Stomach (tissue), 4 donors: ENCODE measurements at regions not wholly inside any gene's neighbourhood (a gene's known extent, or its start where the extent isn't known, plus 50 kb on each side); places are given as distances from the start of the nearest gene placed in this dataset.

Source experiments
- CTCF ChIP-seq, 7 experiments: fragments of 450-650 bp in 4 of 7; fragments of 200-600 bp in 3 of 7; sonication (generic) in 3 of 7; IDR thresholded peaks; one replicate each; pipeline ENCODE4 v1.5.1; 2016 to 2019; ENCODE audit warnings: antibody characterized with exemption in 7 of 7, control low read depth in 2 of 7, mild to moderate bottlenecking in 1 of 7
- EP300 ChIP-seq: sonication (generic); formaldehyde crosslinking; IDR thresholded peaks from one replicate; pipeline ENCODE4 v1.6.1; 2017; ENCODE audit warnings: antibody characterized with exemption
- POLR2A ChIP-seq, 4 donors: fragments of 450-650 bp; IDR thresholded peaks; one replicate each; pipeline ENCODE4 v1.6.1; 2016; ENCODE audit warnings: antibody characterized with exemption in 4 of 4, control low read depth in 2 of 4, mild to moderate bottlenecking in 1 of 4, moderate library complexity in 1 of 4
- POLR2AphosphoS5 ChIP-seq, 3 donors: sonication (generic); formaldehyde crosslinking; IDR thresholded peaks; one replicate each; pipeline ENCODE4 v1.6.1; 2016; ENCODE audit warnings: antibody characterized with exemption in 3 of 3

- TF ChIP-seq POLR2AphosphoS5 (IDR thresholded peaks at IDR 0.05) (no peak), CTCF (IDR thresholded peaks at IDR 0.05) (no peak), POLR2A (IDR thresholded peaks at IDR 0.05) (no peak), EP300 (no peak)
Observed at GRCh38 chr13:46951516-46951915, 54.7 kb upstream of the HTR2A start.
